ENCODE measurements at regions not wholly inside any gene's neighbourhood (a gene's known extent, or its start where the extent isn't known, plus 50 kb on each side); places are given as distances from the start of the nearest gene placed in this dataset.

DNA sequence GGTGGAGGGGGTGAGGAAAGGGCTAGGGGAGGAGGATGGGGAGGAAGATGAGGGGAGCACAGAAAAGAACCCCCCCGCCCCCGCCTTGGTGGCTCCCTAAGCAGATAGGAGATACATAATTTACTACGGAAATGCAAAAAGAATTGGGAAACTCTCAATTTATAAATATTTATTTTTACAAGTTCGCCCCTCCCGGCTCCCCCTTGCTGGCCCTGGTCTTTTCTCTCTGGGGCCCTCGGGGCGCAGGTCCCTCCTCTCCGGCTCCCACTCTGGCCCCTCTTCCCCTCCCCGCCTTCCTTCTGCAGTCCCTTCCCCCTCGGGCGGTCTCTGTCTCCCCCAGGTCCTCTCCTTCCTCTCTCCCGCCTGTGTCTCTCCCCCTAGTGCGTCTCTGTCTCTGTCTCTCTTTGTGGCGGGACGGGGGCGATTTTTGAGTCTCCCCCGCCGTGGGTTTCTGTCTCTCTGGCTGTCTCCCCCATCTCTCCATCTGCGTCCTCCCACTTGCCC, 173.6 kb upstream of the IER5L start:
- DNase-seq = no peak

DNA sequence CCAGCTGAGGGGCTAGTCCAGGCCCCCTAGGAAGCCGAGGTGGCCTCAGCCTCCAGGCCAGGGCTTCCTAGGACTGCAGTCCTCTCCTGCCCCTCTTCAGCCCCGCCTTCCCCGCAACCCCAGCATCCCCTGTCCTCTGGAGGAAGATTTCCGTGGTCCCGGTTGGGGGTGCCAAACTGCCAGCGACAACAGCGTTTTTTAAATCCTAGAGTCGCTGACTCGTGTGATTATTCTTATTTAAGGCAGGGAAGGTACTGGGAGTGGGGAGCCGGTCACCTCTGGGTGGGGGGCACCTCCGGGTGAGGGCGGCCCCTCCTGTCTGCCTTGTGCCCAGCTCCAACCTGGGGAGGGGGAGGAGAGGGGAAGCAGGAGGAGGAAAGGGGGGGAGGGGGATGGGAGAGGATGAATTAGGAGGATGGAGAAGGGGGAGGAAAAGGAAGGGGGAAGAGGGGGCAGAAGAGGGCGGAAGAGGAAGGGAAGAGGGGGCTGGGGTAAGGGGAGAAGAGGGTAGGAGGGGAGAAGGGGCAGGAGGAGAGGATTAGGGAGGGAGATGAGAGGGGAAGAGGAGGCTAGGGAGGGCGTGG, 173.1 kb upstream of the IER5L start:
- no peak for DNase-seq

DNA sequence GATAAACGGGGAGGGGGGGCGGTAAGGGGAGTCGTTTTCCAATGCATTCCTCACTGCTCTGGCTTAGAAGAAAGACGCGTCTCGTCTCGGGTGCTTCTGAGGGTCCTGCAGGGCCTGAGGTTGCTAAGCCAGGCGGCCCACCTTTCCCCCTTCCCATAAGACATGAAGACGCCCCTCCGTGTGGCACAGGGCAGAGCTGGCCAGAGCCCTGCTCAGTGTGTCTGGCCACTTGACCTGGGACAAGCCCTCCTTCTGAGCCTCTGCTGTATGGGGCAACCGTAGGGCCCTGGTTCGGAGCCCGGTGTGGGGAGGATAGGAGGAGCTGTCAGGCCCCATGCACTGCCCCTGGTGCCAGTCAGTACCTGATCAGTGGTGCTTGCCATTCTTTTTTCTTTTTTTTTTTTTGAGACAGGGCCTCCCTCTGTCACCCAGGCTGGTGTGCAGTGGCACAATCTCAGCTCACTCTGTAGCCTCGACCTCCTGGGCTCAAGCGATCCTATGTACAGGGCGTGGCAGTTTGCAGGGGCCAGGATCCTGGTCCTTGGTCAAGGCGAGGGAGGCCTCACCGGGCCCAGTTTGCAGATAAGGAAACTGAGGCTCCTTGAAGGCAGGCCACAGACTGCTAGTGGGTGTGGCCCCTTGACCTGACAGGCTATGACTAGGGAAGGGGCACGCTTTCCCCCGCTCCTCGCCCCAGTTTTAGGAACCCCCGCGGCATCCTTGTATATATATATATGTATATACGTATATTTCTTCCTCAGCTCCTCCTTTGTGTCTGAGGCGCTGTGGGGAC, 172.3 kb upstream of the IER5L start:
- DNase-seq = no peak

DNA sequence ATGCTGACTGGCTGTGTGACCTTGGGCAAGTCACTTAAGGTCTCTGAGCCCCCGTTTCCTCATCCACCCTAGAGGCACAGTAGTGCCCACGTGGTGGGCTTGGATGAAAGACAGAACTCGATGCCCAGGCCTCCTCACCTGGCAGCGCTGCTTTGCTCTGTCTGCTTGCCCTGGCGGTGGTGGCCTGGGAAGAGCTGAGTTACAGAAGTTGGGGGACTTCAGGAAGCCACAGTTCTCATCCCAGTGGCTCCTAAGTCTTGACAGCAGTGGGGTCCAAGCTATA, 171.5 kb upstream of the IER5L start:
- DNase-seq = no peak

DNA sequence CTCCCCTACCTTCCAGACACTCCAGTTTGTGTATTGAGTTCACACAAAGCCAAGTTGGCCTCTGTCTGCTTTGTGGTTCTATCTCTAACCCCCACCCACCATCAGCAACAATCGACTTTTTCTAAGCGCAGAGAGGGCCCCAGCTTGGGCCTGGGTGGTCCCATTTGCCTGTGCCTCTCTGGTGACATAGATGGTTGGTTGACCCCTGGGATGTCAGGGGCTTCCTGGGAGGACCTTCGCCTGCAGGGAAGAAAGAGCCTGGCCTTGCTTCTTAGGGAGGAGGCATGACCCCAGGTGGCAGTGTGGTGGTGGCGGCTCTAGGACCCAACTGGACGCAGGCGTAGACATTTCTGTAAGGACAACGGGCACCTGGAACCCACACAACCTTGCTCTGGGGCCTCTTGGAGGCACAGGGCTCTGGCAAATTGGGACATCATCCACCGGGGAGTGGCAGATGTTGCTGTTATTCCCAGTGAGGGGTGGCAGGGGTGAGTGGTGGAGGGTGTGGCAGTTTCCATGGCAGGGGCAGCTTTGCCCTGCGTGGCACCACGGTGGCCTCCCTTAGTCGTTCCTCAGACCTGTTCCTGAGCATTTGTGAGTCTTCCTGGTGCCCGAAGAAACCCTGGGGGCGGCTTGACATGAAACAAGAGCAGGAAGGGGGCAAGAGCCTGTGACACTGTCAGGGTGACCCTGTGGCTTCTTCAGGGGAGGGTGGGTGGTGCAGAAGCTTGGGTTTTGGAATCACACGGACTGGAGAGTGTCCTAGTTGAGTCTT, 171.0 kb upstream of the IER5L start:
- no peak for DNase-seq

DNA sequence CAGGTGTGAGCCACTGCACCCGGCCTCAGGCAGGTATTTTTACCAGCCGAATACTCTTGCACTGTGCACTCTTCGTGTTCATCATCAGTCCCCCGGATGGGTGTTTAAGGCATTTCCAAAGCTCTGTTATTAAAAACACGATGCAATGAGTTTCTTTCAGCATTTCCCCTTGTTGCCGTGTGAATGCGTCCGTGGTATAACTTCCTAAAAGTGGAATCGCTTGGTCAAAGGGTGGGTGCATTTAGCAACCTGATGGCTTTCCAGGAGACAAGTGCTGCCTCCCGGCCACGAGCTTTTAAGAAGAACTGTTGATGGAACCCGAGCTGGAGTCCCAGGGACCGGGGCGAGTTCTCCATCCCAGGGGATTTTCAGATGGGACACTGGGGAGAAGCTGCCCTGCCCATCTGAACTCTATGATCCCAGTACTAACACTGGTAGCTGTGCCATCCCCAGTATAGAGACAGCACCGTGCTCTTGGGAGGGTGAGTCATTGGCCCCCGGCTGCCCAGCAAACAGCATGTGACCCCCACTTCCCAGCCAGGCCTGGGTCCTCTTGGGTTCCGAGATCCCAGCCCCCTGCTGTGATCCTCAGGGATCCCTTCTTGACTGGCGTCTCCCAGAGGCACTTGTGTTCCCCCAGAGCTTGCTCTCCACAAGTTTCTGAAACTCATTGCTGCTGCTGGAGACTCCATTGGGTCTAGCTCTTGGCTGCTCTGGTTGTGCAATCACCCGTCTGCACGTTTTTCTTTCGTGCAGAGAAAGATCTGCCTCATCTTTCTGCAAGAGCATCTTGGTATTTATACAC, 169.5 kb upstream of the IER5L start:
- no peak for DNase-seq

DNA sequence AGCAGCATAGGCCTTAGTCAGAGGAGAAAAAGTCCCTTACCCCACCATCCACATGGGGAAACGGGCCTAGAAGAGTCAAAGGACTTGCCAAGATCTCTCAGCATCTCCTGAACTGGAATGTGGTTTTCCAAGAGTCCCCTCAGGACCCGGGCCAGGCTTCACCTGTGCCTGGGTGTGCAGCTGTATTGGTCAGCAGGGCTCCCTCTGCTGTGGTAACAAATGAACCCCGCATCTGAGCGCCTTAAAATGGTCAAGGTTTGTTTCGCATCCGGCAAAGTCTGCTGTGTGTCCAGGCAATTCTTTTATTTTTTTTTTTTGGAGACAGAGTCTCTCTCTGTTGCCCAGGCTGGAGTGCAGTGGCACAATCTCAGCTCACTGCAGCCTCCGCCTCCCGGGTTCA, 168.0 kb upstream of the IER5L start:
- no peak for DNase-seq

DNA sequence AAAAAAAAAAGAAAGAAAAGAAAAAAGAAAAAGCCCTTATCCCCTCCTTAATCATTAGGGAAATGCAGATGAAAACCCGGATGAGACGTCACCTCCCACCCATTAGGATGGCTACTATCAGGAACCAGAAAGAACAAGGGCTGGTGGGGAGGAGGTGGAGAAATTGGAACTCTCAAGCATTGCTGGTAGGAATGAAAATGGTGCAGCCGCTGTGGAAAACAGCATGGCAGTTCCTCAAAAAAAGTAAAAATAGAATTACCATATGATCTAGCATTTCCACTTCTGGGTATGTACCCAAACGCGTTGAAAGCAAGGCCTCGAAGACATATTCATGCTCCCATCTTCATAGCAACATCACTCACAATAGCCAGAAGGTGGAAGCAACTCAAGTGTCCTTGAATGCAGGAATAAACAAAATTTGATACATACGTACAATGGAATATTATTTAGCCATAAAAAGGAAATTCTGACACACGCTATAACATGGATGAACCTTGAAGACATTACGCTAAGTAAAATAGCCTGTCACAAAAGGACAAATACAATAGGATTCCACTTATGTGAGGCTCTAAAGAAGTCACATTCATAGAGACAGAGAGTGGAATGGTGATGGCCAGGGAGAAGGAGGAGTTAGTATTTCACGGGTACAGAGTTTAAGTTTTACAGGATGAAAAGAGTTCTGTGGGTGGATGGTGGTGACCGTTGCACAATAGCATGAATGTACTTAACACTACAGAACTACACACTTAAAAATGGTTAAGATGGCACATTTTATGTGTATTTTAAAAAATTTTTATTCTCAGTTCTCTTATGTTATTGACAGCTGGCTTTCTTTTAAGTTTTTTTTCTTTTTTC, 166.8 kb upstream of the IER5L start:
- no peak for DNase-seq

DNA sequence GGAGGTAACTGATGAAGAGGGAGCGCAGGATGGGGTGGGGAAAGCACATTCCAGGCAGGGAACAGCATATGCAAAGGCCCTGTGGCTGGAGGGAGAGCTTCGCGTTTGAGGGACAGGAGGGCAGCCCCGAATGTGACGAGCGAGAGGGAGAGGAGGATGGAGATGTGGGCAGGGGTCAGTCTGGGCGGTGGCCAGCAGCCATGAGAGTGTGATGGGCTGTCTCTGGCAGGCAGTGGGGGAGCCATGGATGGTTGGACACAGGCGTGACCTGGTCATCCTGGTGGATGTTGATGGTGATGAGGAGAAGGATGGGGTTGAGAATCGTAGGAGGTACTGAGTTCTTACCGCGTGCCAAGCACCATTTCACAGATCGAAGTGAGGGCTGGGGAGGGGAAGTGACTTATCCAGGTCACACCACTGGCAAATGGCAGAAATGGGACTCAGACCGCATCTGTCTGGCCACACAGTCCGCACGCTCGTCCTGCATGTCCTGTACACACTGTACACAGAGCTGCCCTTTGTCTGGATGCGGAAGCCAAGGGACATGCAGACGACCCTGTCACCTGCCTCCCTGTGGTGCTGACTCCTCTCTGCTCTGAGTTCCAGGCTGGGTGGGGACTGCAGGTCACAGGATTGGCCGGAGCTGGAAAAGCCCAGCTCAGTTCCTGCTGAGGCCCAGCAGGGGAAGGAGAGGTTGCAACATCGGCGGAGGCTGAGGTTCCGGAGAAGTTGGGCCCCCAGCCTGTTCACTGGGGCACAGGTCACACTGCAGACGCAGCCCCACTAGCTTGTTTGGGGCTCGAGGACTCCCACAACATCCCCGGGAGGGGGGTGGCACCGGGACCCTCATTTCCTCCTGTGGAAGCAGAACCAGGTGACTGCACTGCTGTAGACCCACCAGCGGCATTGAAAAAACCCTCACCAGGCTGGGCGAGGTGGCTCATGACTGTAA, 165.6 kb upstream of the IER5L start:
- no peak for DNase-seq

DNA sequence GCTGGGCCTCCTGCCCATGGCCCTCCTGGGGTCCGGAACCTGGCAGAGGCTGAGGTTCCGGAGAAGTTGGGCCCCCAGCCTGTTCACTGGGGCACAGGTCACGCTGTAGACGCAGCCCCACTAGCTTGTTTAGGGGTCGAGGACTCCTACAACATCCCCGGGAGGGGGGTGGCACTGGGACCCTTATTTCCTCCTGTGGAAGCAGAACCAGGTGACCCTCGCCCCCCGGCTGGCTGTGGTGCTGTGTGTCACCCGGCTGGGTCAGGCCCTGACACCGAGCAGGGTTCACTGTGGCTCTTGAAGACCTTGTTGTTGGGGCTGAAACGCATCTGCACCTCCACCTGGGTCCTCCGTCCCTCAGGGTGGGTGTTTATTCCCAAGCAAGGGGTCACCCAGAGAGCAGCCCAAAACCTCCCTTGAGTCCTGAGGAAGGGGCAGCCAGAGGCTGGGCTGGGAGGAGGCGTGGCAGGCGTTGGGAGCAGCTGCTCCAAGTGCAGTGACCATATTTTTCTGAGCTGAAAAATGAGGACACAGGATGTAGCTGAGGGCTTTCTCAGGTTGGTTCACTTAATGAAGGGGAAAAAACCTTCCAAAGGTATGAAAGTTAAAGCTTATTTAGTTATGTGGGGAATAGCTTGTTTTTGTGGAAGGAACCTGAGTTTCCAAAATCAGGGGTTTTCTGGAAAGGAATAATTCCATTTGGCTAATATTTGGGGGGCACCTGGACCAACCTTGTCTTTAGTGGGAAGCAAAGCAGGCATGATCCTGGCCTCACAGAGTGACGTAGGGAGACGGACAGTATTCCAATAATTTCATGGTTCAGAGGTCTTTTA, 164.7 kb upstream of the IER5L start:
- no peak for DNase-seq

DNA sequence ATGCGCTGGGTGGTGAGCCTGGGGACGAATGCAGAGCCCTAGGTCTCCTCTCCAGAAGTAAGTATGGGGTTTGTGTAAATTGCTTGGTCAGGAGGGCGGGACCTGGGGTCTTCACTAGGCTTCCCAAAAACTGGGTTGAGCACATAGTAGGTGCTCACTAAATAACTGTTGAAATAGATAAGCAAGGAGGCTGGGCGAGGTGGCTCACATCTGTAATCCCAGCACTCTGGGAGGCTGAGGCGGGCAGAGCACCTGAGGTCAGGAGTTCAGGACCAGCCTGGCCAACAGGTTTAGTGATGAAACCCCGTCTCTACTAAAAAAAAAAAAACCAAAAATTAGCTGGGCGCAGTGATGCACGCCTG, 163.9 kb upstream of the IER5L start:
- DNase-seq = no peak

DNA sequence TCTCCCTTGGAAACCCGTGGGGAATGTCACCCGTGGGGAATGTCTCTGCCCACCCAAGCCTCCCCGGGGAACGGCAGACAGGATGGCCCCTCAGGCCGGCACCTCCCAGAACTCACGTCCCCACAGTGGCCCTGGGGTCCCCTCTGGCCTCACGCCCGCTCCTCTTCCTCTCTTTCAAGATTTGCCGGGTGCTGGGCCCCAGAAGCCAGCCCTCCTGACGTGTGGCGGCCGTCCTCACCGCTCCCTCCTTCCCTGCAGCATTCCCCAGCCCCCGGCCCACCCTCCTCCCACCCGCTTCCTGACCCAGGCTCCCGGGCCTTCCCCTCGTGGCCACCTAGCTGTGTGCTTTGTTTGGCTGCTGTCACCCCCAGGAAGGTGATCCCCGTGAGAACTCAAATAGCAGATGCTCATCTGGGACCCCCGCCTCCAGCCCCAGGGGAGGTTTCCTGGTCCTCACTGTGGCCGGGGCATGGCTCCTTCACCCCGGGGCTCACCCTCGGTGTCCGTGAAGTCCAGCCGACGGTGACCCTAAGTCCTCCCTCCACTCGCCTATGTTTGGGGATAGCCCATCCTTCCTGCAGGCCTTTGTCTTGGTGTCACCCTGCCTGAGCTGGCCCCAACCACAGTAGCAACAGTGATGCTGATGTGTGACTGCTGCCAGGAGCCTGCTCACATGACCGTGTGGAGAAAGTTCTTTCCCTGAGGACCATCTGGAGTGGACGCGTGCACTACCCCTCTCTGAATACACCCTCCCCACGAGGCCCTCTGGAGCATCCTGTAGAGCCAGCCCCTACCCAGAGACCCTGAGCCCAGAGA, 163.3 kb upstream of the IER5L start:
- DNase-seq = no peak

DNA sequence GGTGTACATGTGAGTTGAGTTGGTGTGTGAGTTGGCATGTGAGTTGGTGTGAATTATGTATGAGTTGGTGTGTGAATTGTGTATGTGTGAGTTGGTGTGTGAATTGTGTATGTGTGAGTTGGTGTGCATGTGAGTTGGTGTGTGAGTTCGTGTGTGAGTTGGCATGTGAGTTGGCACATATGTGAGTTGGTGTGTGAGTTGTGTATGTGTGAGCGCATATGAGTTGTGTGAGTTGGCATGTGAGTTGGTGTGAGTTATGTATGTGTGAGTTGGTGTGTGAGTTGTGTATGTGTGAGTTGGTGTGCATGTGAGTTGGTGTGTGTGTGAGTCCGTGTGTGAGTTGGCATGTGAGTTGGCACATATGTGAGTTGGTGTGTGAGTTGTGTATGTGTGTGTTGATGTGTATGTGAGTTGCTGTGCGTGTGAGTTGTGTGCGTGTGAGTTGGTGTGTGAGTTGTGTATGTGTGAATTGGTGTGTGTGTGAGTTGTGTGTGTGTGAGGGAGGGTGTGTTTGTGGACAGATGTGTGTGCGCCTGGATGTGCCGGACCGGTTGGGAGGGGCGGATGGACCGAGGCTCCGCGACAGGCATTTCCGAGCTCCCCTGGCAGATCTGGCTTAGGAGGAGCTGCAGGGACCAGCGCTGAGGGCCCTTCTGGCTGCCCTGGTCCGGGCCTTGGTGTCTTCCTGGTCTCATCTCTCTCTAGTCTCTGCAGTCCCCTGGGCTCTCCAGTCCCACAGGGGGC, 162.5 kb upstream of the IER5L start:
- no peak for DNase-seq

DNA sequence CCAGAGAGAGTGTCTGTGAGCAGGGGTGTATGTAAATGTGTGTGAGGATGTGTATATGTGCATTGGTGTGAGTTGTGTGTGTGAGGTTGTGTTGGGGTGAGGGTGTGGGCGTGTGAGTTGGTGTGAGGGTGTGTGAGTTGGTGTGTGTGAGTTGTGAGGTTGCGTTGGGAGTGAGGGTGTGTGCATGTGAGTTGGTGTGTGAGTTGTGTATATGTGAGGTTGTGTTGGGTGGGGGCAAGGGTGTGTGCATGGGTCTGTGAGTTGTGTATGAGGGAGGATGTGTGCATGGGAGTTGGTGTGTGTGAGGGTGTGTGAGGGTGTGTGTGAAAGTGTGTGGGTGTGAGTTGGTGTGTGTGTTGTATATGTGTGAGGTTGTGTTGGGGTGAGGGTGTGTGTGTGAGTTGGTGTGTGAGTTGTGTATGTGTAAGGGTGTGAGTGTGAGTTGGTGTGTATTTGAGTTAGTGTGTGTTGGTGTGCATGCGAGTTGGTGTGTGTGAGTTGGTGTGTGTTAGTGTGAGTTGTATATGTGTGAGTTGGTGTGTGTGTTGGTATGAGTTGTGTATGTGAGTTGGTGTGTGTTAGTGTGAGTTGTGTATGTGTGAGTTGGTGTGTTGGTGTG, 161.6 kb upstream of the IER5L start:
- no peak for DNase-seq

DNA sequence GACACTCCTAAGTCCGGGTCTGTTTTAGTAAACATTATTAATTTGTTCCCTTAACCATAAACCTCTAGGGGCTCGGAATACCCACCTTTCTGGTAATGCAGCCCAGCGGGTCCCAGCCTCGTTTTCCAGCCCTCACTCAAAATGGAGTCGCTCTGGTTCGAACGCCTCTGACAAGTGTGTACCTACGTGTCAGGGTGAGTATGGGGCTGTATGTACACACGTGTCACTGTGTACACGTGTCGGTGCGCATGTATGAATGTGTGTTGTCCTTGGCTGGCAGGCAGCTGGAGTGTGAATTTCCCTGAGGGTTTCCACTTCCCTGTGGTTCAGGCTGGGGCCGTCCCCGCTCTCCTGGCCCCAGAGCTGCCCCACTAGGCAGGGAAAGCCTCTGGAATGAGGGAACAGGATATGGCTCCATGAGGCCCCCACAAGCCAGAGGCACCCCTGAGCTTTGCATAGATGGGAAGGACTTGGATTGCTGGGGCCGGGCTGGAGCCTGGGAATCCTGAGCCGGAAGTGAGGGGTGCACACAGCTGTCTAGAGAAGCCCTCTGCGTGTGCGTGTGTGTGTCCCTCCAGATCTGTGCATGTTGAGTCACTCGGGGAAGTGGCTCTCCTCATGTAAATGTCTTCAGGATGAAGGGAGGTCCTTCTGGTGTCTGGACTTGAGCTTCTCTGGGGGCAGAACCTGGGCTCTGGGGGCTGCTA, 160.8 kb upstream of the IER5L start:
- DNase-seq = no peak

DNA sequence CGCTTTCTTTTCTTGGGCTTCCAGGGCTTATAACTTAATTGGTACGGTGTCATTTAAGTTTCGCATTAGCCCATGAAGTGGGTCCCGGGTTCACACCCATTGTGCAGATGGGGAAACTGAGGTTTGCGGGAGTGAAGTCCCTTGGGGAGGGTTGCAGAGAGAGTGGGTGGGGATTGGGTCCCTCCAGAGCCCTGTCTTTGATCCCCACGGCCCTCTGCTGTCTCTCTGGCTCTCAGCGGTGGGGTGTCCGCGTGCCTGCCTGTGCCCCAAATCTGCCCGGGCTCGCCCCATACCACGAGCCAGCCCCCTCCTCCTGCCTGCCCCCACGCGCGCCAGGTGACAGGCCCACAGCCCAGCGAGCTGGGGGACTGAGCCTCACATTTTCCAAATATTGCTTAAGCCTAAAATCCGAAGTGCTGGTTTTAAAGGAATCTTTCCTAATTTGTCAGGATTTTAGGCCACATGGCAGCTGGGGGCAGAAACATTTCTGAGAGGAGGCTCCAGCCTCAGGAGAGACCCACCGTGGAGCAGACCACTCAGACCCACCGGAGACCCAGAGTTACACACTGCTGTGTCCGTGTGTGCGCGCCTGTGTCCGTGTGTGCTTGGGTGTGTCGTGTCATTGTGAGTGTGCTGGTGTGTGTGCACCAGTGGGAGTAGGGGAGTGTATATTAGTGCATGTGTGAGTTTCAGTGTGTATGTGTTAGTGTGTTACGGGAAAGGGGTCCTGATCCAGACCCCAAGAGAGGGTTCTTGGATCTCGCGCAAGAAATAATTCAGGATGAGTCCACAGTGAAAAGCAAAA, 159.5 kb upstream of the IER5L start:
- DNase-seq = no peak
